ENCODE measurements at regions not wholly inside any gene's neighbourhood (a gene's known extent, or its start where the extent isn't known, plus 50 kb on each side); places are given as distances from the start of the nearest gene placed in this dataset.

DNA sequence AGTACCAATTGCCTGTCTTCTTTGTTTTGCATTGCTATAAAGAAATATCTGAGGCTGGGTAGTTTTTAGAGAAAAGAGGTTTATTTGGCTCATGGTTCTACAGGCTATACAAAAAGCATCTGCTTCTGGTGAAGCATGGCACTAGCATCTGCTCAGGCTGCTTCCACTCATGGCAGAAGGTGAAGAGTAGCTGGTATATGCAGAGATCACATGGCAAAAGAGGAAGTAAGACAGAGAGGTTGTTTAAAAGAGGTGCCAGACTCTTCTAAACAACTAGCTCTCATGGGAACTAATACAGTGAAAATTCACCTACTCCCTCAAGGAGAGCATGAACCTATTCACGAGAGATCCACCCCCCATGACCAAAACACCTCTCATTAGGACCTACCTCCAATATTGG, 56.7 kb upstream of the GUCA2B start:
- TF ChIP-seq EZH2phosphoT487 (IDR thresholded peaks at IDR 0.05; ENCODE audit: low read length) (no peak), EZH2 (optimal IDR thresholded peaks at IDR 0.05; ENCODE audit: low read depth, low read length) (no peak)
- TF ChIP-seq, protein P1, sequence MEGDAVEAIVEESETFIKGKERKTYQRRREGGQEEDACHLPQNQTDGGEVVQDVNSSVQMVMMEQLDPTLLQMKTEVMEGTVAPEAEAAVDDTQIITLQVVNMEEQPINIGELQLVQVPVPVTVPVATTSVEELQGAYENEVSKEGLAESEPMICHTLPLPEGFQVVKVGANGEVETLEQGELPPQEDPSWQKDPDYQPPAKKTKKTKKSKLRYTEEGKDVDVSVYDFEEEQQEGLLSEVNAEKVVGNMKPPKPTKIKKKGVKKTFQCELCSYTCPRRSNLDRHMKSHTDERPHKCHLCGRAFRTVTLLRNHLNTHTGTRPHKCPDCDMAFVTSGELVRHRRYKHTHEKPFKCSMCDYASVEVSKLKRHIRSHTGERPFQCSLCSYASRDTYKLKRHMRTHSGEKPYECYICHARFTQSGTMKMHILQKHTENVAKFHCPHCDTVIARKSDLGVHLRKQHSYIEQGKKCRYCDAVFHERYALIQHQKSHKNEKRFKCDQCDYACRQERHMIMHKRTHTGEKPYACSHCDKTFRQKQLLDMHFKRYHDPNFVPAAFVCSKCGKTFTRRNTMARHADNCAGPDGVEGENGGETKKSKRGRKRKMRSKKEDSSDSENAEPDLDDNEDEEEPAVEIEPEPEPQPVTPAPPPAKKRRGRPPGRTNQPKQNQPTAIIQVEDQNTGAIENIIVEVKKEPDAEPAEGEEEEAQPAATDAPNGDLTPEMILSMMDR (IDR thresholded peaks at IDR 0.05; ENCODE audit: low read length): no peak
- H4K20me1 ChIP-seq (ENCODE audit: insufficient read depth, low read length): no peaks in the 10 kb centered on the region
- no peaks in the 10 kb centered on the region for H3K79me2 ChIP-seq (ENCODE audit: low read length)
- H3K9ac ChIP-seq (ENCODE audit: low read length): no peak overlapping the region
- H3K9me3 ChIP-seq (replicated peaks; ENCODE audit: insufficient read depth, low read length): no peaks in the 10 kb centered on the region; the same call in 1 of the 2 replicates
- DNase-seq: no peak
- no peaks in the 10 kb centered on the region for H3K36me3 ChIP-seq (replicated peaks; ENCODE audit: insufficient read depth, low read length)
- no peak overlapping the region for H2AFZ ChIP-seq (ENCODE audit: low read length)
- H3K27ac ChIP-seq (ENCODE audit: low read length): no peak overlapping the region
- H3K4me1 ChIP-seq (ENCODE audit: low read length): no peaks in the 10 kb centered on the region
- H3K4me3 ChIP-seq (ENCODE audit: low read length): no peak overlapping the region
- no peaks in the 10 kb centered on the region for H3K9me2 ChIP-seq (replicated peaks; ENCODE audit: insufficient read depth, low read length)
- H3K4me2 ChIP-seq (ENCODE audit: low read depth, low read length): no peak overlapping the region
- no peaks in the 10 kb centered on the region for H3F3A ChIP-seq (ENCODE audit: insufficient read depth, low read length)
- H3K27me3 ChIP-seq (replicated peaks; ENCODE audit: insufficient read depth, low read length): no peaks in the 10 kb centered on the region

DNA sequence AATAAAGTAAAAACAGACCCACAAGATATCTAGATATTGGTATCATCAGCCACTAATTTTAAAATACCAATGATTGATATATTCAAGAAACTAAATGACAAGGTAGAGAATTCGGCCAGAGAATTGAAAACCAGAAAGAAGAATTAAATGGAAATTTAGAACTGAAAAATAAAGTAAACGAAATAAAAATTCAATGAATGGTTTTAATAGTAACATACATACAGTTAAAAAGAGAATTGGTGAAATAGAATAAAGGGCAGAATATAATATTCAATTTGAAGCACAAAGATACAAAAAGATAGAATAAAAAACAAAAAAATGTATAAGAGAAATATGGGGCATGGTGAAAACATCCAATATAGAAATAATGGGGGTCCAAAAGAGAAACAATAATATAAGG, 64.0 kb upstream of the GUCA2B start:
- Histone ChIP-seq H3K79me2 (ENCODE audit: low read length) (no peaks in the 10 kb centered on the region), H3K9me3 (replicated peaks; ENCODE audit: insufficient read depth, low read length) (no peaks in the 10 kb centered on the region), H3K9ac (ENCODE audit: low read length) (no peak overlapping the region), H3K27ac (ENCODE audit: low read length) (no peak overlapping the region), H3K9me2 (replicated peaks; ENCODE audit: insufficient read depth, low read length) (no peaks in the 10 kb centered on the region), H3F3A (ENCODE audit: insufficient read depth, low read length) (no peaks in the 10 kb centered on the region), H3K4me3 (ENCODE audit: low read length) (no peak overlapping the region), H4K20me1 (ENCODE audit: insufficient read depth, low read length) (no peaks in the 10 kb centered on the region), H3K4me1 (ENCODE audit: low read length) (no peaks in the 10 kb centered on the region), H3K27me3 (replicated peaks; ENCODE audit: insufficient read depth, low read length) (no peaks in the 10 kb centered on the region), H3K36me3 (replicated peaks; ENCODE audit: insufficient read depth, low read length) (no peaks in the 10 kb centered on the region), H2AFZ (ENCODE audit: low read length) (no peak overlapping the region), H3K4me2 (ENCODE audit: low read depth, low read length) (no peak overlapping the region)
- no peak for DNase-seq
- TF ChIP-seq EZH2phosphoT487 (IDR thresholded peaks at IDR 0.05; ENCODE audit: low read length) (no peak), EZH2 (optimal IDR thresholded peaks at IDR 0.05; ENCODE audit: low read depth, low read length) (no peak)
- TF ChIP-seq, protein P1 (IDR thresholded peaks at IDR 0.05; ENCODE audit: low read length): no peak

GRCh38 chr1:42086146-42086545, 67.1 kb upstream of the GUCA2B start:
- H3K27me3 ChIP-seq (replicated peaks; ENCODE audit: insufficient read depth, low read length): no peaks in the 10 kb centered on the region
- no peaks in the 10 kb centered on the region for H3K9me3 ChIP-seq (replicated peaks; ENCODE audit: insufficient read depth, low read length)
- no peak overlapping the region for H3K4me3 ChIP-seq (ENCODE audit: low read length)
- H3K9ac ChIP-seq (ENCODE audit: low read length): no peak overlapping the region
- H3K36me3 ChIP-seq (replicated peaks; ENCODE audit: insufficient read depth, low read length): no peaks in the 10 kb centered on the region
- TF ChIP-seq EZH2phosphoT487 (IDR thresholded peaks at IDR 0.05; ENCODE audit: low read length) (no peak), EZH2 (optimal IDR thresholded peaks at IDR 0.05; ENCODE audit: low read depth, low read length) (no peak)
- TF ChIP-seq, protein P1 (IDR thresholded peaks at IDR 0.05; ENCODE audit: low read length): no peak
- H3K9me2 ChIP-seq (replicated peaks; ENCODE audit: insufficient read depth, low read length): no peaks in the 10 kb centered on the region
- H2AFZ ChIP-seq (ENCODE audit: low read length): no peak overlapping the region
- H4K20me1 ChIP-seq (ENCODE audit: insufficient read depth, low read length): no peaks in the 10 kb centered on the region
- H3K4me2 ChIP-seq (ENCODE audit: low read depth, low read length): no peak overlapping the region
- H3K4me1 ChIP-seq (ENCODE audit: low read length): no peaks in the 10 kb centered on the region
- no peak for DNase-seq
- no peak overlapping the region for H3K27ac ChIP-seq (ENCODE audit: low read length)
- no peaks in the 10 kb centered on the region for H3K79me2 ChIP-seq (ENCODE audit: low read length)
- no peaks in the 10 kb centered on the region for H3F3A ChIP-seq (ENCODE audit: insufficient read depth, low read length)

Data from MM.1S (cell line).